WTC11 (cell line): ENCODE measurements at regions not wholly inside any gene's neighbourhood (a gene's known extent, or its start where the extent isn't known, plus 50 kb on each side); places are given as distances from the start of the nearest gene placed in this dataset.
A peak's percentile ranks its signal among the peaks of the same experiment; 100 is the strongest.

Experiments
- ATF3 ChIP-seq: sonication (generic); formaldehyde crosslinking; conservative IDR thresholded peaks from 2 replicates; pipeline ENCODE4 v1.8.1; 2022; ENCODE audit warnings: mild to moderate bottlenecking, missing genetic modification reagents
- CTCF ChIP-seq: fragments of 200-600 bp; IDR thresholded peaks from 2 replicates; pipeline ENCODE4 v1.8.0; 2022; ENCODE audit warnings: antibody characterized with exemption
- ESRRA ChIP-seq: sonication (generic); formaldehyde crosslinking; IDR thresholded peaks from 2 replicates; pipeline ENCODE4 v1.8.1; 2022; ENCODE audit warnings: mild to moderate bottlenecking, missing genetic modification reagents, borderline replicate concordance
- HMGA2 ChIP-seq: fragments of 250-450 bp; sonication (Bioruptor Pico); IDR thresholded peaks from 2 replicates; pipeline ENCODE4 v1.4.0; 2021; ENCODE audit warnings: mild to moderate bottlenecking, moderate library complexity
- IRF1 ChIP-seq: sonication (generic); formaldehyde crosslinking; IDR thresholded peaks from 2 replicates; pipeline ENCODE4 v1.8.0; 2023; ENCODE audit warnings: missing genetic modification reagents
- MAX ChIP-seq: sonication (generic); formaldehyde crosslinking; IDR thresholded peaks from 2 replicates; pipeline ENCODE4 v1.8.0; 2022; ENCODE audit warnings: mild to moderate bottlenecking, missing genetic modification reagents
- MLX ChIP-seq: sonication (generic); formaldehyde crosslinking; IDR thresholded peaks from 2 replicates; pipeline ENCODE4 v1.8.1; 2023; ENCODE audit warnings: mild to moderate bottlenecking, missing genetic modification reagents, moderate library complexity
- TCF7 ChIP-seq: sonication (generic); formaldehyde crosslinking; IDR thresholded peaks from 2 replicates; pipeline ENCODE4 v1.8.0; 2022; ENCODE audit warnings: mild to moderate bottlenecking, low read depth, missing genetic modification reagents, moderate library complexity

GRCh38 chr20:24149881-24150307 lies 161.3 kb upstream of the GGTLC1 start:
- TF ChIP-seq ESRRA (CRISPR knock-in tag) (no peak), CTCF (peak; percentile 59; the same call in 1 of the 2 replicates), HMGA2 (CRISPR knock-in tag) (no peak), IRF1 (CRISPR knock-in tag) (no peak), MAX (CRISPR knock-in tag) (no peak), ATF3 (CRISPR knock-in tag) (no peak), MLX (no peak), TCF7 (no peak)
